Keratinocyte (primary cell): ENCODE measurements at regions not wholly inside any gene's neighbourhood (a gene's known extent, or its start where the extent isn't known, plus 50 kb on each side); places are given as distances from the start of the nearest gene placed in this dataset.

Experiments
- EZH2 ChIP-seq: IDR thresholded peaks from one replicate; pipeline ENCODE4 v1.6.1; 2012; ENCODE audit warnings: inconsistent platforms, mild to moderate bottlenecking, low read length, moderate library complexity
- TF ChIP-seq, protein P1 (sequence below), 3 experiments: IDR thresholded peaks in 1 of 3; conservative IDR thresholded peaks in 1 of 3; optimal IDR thresholded peaks in 1 of 3; 2 replicates in 2 of 3; 3 replicates in 1 of 3; pipeline versions ENCODE3 to v1.5.1; 2011; ENCODE audit warnings: low read length in 3 of 3, mild to moderate bottlenecking in 3 of 3, moderate library complexity in 2 of 3, control low read depth in 1 of 3, inconsistent platforms in 1 of 3; ENCODE audit not compliant: insufficient read depth in 2 of 3; ENCODE audit errors: extremely low read depth in 1 of 3

DNA sequence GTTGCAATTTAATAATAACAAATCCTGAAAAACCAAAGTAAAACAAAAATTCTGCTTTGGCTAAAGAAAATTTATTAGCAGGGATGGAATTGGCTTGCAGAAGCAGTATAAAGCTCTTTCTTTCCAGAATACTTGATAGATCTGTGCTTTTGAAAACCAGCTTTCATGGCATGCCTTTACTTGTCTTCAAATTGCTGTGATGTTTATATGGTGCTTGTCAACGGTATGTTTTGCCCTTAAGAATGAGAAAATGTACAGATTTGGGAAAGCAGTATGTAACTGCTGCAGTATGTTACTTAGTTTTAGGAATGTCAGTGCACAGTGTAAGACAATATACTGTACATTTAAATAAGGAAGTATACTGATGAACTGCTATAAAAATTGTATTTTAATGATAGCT is 120.8 kb upstream of the PCDH20 start:
- TF ChIP-seq, protein P1, sequence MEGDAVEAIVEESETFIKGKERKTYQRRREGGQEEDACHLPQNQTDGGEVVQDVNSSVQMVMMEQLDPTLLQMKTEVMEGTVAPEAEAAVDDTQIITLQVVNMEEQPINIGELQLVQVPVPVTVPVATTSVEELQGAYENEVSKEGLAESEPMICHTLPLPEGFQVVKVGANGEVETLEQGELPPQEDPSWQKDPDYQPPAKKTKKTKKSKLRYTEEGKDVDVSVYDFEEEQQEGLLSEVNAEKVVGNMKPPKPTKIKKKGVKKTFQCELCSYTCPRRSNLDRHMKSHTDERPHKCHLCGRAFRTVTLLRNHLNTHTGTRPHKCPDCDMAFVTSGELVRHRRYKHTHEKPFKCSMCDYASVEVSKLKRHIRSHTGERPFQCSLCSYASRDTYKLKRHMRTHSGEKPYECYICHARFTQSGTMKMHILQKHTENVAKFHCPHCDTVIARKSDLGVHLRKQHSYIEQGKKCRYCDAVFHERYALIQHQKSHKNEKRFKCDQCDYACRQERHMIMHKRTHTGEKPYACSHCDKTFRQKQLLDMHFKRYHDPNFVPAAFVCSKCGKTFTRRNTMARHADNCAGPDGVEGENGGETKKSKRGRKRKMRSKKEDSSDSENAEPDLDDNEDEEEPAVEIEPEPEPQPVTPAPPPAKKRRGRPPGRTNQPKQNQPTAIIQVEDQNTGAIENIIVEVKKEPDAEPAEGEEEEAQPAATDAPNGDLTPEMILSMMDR (optimal IDR thresholded peaks at IDR 0.05 in 1 of 3, IDR thresholded peaks at IDR 0.05 in 1 of 3, conservative IDR thresholded peaks at IDR 0.05 in 1 of 3; ENCODE audit: extremely low read depth in 1 of 3, insufficient read depth in 2 of 3, low read length in 3 of 3): no peak
- no peak for TF ChIP-seq EZH2
